ENCODE measurements at regions not wholly inside any gene's neighbourhood (a gene's known extent, or its start where the extent isn't known, plus 50 kb on each side); places are given as distances from the start of the nearest gene placed in this dataset.

DNA sequence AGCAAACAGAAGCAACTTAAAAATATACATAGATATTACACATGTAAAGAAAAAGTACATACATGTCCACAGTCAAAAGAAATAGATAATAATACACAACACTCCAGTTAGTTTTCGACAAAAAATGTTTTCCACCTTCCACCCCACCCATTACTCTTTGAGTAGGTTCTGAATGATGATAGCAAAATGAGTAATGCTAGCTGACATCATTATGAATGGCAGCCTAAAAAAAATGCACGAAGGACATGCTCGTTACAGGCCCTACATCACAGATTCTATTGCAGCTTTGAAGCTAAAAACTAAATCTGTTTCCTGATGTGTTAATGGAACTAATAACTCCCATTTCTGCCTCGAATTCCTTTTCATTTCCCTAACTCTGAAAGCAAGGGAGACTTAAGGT is 578.7 kb upstream of the NETO1 start:
- Histone ChIP-seq H3K4me3 (no peak overlapping the region), H3K4me1 (no peaks in the 10 kb centered on the region), H3K27ac (no peak overlapping the region), H3K36me3 (no peaks in the 10 kb centered on the region), H3K27me3 (no peaks in the 10 kb centered on the region), H3K9me3 (no peaks in the 10 kb centered on the region)
- intact Hi-C loops (cut with DNase I; ENCODE audit: low total_unique reads) (no loop called here), in situ Hi-C loops (cut with MboI; ENCODE audit: low pct_ligation_motif_present in 1 of 4, low pct_unique_long_range_greater_than_20kb in 1 of 4, low sequenced_read_pairs in 3 of 4) (no loop called here)
- 75 to 81% methylated on average over 4 of the region's 4 CpGs for WGBS, 2 donors (ENCODE audit: low coverage in 1 of 2)
- TF ChIP-seq, protein P1, sequence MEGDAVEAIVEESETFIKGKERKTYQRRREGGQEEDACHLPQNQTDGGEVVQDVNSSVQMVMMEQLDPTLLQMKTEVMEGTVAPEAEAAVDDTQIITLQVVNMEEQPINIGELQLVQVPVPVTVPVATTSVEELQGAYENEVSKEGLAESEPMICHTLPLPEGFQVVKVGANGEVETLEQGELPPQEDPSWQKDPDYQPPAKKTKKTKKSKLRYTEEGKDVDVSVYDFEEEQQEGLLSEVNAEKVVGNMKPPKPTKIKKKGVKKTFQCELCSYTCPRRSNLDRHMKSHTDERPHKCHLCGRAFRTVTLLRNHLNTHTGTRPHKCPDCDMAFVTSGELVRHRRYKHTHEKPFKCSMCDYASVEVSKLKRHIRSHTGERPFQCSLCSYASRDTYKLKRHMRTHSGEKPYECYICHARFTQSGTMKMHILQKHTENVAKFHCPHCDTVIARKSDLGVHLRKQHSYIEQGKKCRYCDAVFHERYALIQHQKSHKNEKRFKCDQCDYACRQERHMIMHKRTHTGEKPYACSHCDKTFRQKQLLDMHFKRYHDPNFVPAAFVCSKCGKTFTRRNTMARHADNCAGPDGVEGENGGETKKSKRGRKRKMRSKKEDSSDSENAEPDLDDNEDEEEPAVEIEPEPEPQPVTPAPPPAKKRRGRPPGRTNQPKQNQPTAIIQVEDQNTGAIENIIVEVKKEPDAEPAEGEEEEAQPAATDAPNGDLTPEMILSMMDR (IDR thresholded peaks at IDR 0.05): no peak
- no peak for TF ChIP-seq POLR2AphosphoS5 (IDR thresholded peaks at IDR 0.05)
- TF ChIP-seq EP300 (IDR thresholded peaks at IDR 0.05; ENCODE audit: low read depth): no peak
- no peak for TF ChIP-seq POLR2A (IDR thresholded peaks at IDR 0.05)
- DNase-seq: no peak

DNA sequence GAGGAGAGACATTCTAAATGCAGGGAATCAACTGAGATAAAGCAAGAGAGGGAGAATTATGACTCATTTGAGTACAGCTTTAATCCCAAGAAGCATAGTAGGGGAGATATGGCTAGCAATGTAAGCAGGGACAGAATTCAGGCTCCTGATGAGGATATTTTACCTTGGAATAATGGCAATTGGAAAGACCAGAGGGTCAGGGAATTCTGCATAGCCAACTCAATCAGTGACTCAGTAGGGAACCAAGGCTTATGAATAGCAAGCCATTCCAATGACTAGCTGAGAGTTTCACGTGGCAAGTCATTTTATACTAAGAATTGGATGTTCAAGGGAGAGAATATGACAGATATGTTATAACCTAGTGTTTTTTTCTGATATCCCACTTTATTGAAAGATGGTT is 563.8 kb upstream of the NETO1 start:
- H3K27ac ChIP-seq: no peak overlapping the region
- H3K4me3 ChIP-seq: no peak overlapping the region
- TF ChIP-seq POLR2A (IDR thresholded peaks at IDR 0.05): no peak
- TF ChIP-seq, protein P1 (IDR thresholded peaks at IDR 0.05): no peak
- no peak for TF ChIP-seq POLR2AphosphoS5 (IDR thresholded peaks at IDR 0.05)
- no peak for TF ChIP-seq EP300 (IDR thresholded peaks at IDR 0.05; ENCODE audit: low read depth)
- intact Hi-C loops (cut with DNase I; ENCODE audit: low total_unique reads): no loop called here
- H3K9me3 ChIP-seq: no peaks in the 10 kb centered on the region
- DNase-seq: no peak
- 21 to 46% methylated on average over 1 of the region's 1 CpG for WGBS, 2 donors (ENCODE audit: low coverage in 1 of 2)
- H3K4me1 ChIP-seq: no peaks in the 10 kb centered on the region
- no peaks in the 10 kb centered on the region for H3K27me3 ChIP-seq
- no peaks in the 10 kb centered on the region for H3K36me3 ChIP-seq
- in situ Hi-C loops (cut with MboI; ENCODE audit: low pct_ligation_motif_present in 1 of 4, low pct_unique_long_range_greater_than_20kb in 1 of 4, low sequenced_read_pairs in 3 of 4): no loop called here

DNA sequence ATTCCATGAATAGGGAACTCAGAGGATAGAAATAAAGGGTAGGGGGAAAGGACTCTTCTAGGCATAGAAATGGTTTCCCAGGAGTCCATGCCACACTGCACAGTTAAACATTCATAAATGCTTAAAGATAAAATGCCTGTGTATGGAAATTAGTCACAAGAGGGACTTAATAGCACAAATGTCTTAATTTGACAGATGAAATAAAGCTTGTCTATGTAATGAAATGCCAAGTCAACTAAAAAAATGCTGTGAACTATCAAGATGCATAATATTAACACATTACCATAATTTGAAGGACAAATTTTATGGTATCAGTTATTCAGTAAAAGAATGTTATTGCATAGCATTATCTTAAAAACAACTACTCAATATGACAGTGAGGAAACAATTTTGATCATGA is 553.2 kb upstream of the NETO1 start:
- H3K9me3 ChIP-seq: no peaks in the 10 kb centered on the region
- no peak for TF ChIP-seq EP300 (IDR thresholded peaks at IDR 0.05; ENCODE audit: low read depth)
- TF ChIP-seq, protein P1 (IDR thresholded peaks at IDR 0.05): no peak
- no peak for TF ChIP-seq POLR2AphosphoS5 (IDR thresholded peaks at IDR 0.05)
- no peak for TF ChIP-seq POLR2A (IDR thresholded peaks at IDR 0.05)
- in situ Hi-C loops (cut with MboI; ENCODE audit: low pct_ligation_motif_present in 1 of 4, low pct_unique_long_range_greater_than_20kb in 1 of 4, low sequenced_read_pairs in 3 of 4): no loop called here

DNA sequence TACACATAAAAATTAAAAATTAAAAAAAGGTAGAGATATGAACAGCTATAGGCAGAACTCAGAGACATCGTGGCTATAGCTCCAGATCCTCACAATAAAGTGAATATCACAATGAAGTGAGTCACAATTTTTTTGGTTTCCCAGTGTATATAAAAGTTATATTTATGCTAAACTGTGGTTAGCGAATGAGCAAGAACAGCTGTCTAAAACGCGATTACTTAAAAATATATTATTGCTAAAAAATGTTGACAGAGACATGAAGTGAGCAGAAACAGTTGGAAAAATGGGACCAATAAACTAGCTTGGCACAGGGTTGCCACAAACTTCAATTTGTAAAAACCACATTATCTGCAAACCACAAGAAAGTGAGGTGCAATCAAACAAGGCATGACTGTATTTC is 551.7 kb upstream of the NETO1 start:
- no peak for DNase-seq
- Histone ChIP-seq H3K27ac (no peak overlapping the region), H3K27me3 (no peaks in the 10 kb centered on the region), H3K36me3 (no peaks in the 10 kb centered on the region), H3K9me3 (no peaks in the 10 kb centered on the region), H3K4me1 (no peaks in the 10 kb centered on the region), H3K4me3 (no peak overlapping the region)
- intact Hi-C loops (cut with DNase I; ENCODE audit: low total_unique reads) (no loop called here), in situ Hi-C loops (cut with MboI; ENCODE audit: low pct_ligation_motif_present in 1 of 4, low pct_unique_long_range_greater_than_20kb in 1 of 4, low sequenced_read_pairs in 3 of 4) (no loop called here)
- 72 to 75% methylated on average over 4 of the region's 4 CpGs for WGBS, 2 donors (ENCODE audit: low coverage in 1 of 2)
- TF ChIP-seq EP300 (IDR thresholded peaks at IDR 0.05; ENCODE audit: low read depth) (no peak), POLR2AphosphoS5 (IDR thresholded peaks at IDR 0.05) (no peak), POLR2A (IDR thresholded peaks at IDR 0.05) (no peak)
- TF ChIP-seq, protein P1 (IDR thresholded peaks at IDR 0.05): no peak

More for the DNA sequence above, 553.2 kb upstream of the NETO1 start:
- DNase-seq: no peak
- intact Hi-C loops (cut with DNase I; ENCODE audit: low total_unique reads): no loop called here
- Histone ChIP-seq H3K36me3 (no peaks in the 10 kb centered on the region), H3K27me3 (no peaks in the 10 kb centered on the region), H3K4me3 (no peak overlapping the region), H3K27ac (no peak overlapping the region), H3K4me1 (no peaks in the 10 kb centered on the region)

Data from transverse colon (tissue), 4 donors.